GM12878 (cell line): ENCODE measurements at regions not wholly inside any gene's neighbourhood (a gene's known extent, or its start where the extent isn't known, plus 50 kb on each side); places are given as distances from the start of the nearest gene placed in this dataset.

ENCODE experiments used
- ASH2L ChIP-seq: fragments of 300-600, 200-600 bp; sonication (generic); IDR thresholded peaks from 2 replicates; pipeline ENCODE4 v1.6.1; 2017; ENCODE audit warnings: low read depth, mild to moderate bottlenecking, borderline replicate concordance
- RBBP5 ChIP-seq: fragments of 200-600 bp; sonication (generic); conservative IDR thresholded peaks from 2 replicates; pipeline ENCODE4 v1.6.1; 2016
- RUNX3 ChIP-seq: IDR thresholded peaks from 2 replicates; pipeline ENCODE4 v1.6.1; 2012; ENCODE audit warnings: low read length, inconsistent platforms
- TF ChIP-seq, protein P1 (sequence below): IDR thresholded peaks from 2 replicates; pipeline ENCODE4 v1.6.1; 2011; ENCODE audit warnings: mild to moderate bottlenecking, low read depth, low read length, moderate library complexity; ENCODE audit not compliant: insufficient replicate concordance
- TF ChIP-seq, protein P2 (sequence below): fragments of 150-350 bp; IDR thresholded peaks from 2 replicates; pipeline ENCODE4 v1.6.1; 2014; ENCODE audit warnings: mild to moderate bottlenecking, low read depth, low read length
- TF ChIP-seq, protein P3 (sequence below): fragments of 450-650 bp; IDR thresholded peaks from 2 replicates; pipeline ENCODE4 v1.6.1; 2018; ENCODE audit warnings: borderline replicate concordance, mild to moderate bottlenecking; ENCODE audit not compliant: partially characterized antibody

DNA sequence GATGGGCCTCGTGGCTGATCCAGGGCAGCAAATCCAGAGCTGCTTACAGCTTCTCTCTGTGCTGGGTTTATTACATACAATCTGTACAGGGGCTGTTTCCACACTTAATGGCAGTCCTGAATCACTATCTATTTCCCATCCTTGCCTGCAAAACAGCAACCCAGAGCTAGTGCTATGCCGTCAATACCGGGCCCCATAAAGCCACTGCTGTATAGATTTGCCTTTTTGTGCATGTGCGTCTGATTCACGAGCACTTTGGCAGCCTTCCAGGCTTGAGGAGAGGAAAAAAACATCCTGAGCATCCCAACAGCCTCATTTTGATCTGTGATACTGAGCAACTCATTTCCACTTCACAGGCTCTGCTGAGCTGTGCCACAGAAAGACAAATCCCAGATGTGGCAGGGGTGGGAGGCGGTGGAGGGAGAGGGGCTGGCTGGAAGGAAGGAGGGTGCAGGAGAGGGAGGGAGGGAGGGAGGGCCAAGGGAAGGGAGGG lies 65.2 kb upstream of the TARBP1 start (continued):
- TF ChIP-seq, protein P1, sequence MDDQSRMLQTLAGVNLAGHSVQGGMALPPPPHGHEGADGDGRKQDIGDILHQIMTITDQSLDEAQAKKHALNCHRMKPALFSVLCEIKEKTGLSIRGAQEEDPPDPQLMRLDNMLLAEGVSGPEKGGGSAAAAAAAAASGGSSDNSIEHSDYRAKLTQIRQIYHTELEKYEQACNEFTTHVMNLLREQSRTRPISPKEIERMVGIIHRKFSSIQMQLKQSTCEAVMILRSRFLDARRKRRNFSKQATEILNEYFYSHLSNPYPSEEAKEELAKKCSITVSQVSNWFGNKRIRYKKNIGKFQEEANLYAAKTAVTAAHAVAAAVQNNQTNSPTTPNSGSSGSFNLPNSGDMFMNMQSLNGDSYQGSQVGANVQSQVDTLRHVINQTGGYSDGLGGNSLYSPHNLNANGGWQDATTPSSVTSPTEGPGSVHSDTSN: no peak
- TF ChIP-seq, protein P2, sequence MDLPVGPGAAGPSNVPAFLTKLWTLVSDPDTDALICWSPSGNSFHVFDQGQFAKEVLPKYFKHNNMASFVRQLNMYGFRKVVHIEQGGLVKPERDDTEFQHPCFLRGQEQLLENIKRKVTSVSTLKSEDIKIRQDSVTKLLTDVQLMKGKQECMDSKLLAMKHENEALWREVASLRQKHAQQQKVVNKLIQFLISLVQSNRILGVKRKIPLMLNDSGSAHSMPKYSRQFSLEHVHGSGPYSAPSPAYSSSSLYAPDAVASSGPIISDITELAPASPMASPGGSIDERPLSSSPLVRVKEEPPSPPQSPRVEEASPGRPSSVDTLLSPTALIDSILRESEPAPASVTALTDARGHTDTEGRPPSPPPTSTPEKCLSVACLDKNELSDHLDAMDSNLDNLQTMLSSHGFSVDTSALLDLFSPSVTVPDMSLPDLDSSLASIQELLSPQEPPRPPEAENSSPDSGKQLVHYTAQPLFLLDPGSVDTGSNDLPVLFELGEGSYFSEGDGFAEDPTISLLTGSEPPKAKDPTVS: no peak
- TF ChIP-seq RBBP5 (no peak), ASH2L (no peak), RUNX3 (no peak)
- TF ChIP-seq, protein P3, sequence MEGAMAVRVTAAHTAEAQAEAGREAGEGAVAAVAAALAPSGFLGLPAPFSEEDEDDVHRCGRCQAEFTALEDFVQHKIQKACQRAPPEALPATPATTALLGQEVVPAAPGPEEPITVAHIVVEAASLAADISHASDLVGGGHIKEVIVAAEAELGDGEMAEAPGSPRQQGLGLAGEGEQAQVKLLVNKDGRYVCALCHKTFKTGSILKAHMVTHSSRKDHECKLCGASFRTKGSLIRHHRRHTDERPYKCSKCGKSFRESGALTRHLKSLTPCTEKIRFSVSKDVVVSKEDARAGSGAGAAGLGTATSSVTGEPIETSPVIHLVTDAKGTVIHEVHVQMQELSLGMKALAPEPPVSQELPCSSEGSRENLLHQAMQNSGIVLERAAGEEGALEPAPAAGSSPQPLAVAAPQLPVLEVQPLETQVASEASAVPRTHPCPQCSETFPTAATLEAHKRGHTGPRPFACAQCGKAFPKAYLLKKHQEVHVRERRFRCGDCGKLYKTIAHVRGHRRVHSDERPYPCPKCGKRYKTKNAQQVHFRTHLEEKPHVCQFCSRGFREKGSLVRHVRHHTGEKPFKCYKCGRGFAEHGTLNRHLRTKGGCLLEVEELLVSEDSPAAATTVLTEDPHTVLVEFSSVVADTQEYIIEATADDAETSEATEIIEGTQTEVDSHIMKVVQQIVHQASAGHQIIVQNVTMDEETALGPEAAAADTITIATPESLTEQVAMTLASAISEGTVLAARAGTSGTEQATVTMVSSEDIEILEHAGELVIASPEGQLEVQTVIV: no peak
